ENCODE measurements at regions not wholly inside any gene's neighbourhood (a gene's known extent, or its start where the extent isn't known, plus 50 kb on each side); places are given as distances from the start of the nearest gene placed in this dataset.

GRCh38 chr3:66165660-66166059, 55.1 kb upstream of the SLC25A26 start:
- Mint-ChIP-seq H3K27me3 (ENCODE audit: unreplicated experiment) (peaks cover 27% of the 10 kb centered on the region), H3K27ac (ENCODE audit: unreplicated experiment) (no peak overlapping the region), H3K36me3 (ENCODE audit: unreplicated experiment) (no peaks in the 10 kb centered on the region), H3K4me3 (ENCODE audit: unreplicated experiment) (no peak overlapping the region), H3K9me3 (ENCODE audit: unreplicated experiment) (no peaks in the 10 kb centered on the region), H3K4me1 (ENCODE audit: unreplicated experiment) (no peaks in the 10 kb centered on the region)
- no peak for DNase-seq (ENCODE audit: extremely low spot score, unreplicated experiment)
- no peak for TF ChIP-seq CTCF (IDR thresholded peaks at IDR 0.05)

GRCh38 chr3:66164155-66164554, 56.6 kb upstream of the SLC25A26 start:
- no peak for TF ChIP-seq CTCF (IDR thresholded peaks at IDR 0.05)
- H3K27ac Mint-ChIP-seq (ENCODE audit: unreplicated experiment) = no peak overlapping the region
- no peak for DNase-seq (ENCODE audit: extremely low spot score, unreplicated experiment)
- H3K36me3 Mint-ChIP-seq (ENCODE audit: unreplicated experiment) = no peaks in the 10 kb centered on the region
- no peak overlapping the region for H3K4me3 Mint-ChIP-seq (ENCODE audit: unreplicated experiment)
- peaks cover 22% of the 10 kb centered on the region for H3K27me3 Mint-ChIP-seq (ENCODE audit: unreplicated experiment)
- H3K4me1 Mint-ChIP-seq (ENCODE audit: unreplicated experiment) = no peaks in the 10 kb centered on the region
- no peaks in the 10 kb centered on the region for H3K9me3 Mint-ChIP-seq (ENCODE audit: unreplicated experiment)

GRCh38 chr3:66163222-66163621, 57.6 kb upstream of the SLC25A26 start:
- Mint-ChIP-seq H3K9me3 (ENCODE audit: unreplicated experiment) (no peaks in the 10 kb centered on the region), H3K4me3 (ENCODE audit: unreplicated experiment) (no peak overlapping the region), H3K27me3 (ENCODE audit: unreplicated experiment) (peaks cover 22% of the 10 kb centered on the region), H3K36me3 (ENCODE audit: unreplicated experiment) (no peaks in the 10 kb centered on the region), H3K27ac (ENCODE audit: unreplicated experiment) (no peak overlapping the region), H3K4me1 (ENCODE audit: unreplicated experiment) (no peaks in the 10 kb centered on the region)
- DNase-seq (ENCODE audit: extremely low spot score, unreplicated experiment) = no peak
- TF ChIP-seq CTCF (IDR thresholded peaks at IDR 0.05) = no peak

GRCh38 chr3:66162766-66163165, 58.0 kb upstream of the SLC25A26 start:
- Mint-ChIP-seq H3K27ac (ENCODE audit: unreplicated experiment) (no peak overlapping the region), H3K9me3 (ENCODE audit: unreplicated experiment) (no peaks in the 10 kb centered on the region), H3K36me3 (ENCODE audit: unreplicated experiment) (no peaks in the 10 kb centered on the region), H3K4me1 (ENCODE audit: unreplicated experiment) (no peaks in the 10 kb centered on the region), H3K4me3 (ENCODE audit: unreplicated experiment) (no peak overlapping the region), H3K27me3 (ENCODE audit: unreplicated experiment) (peaks cover 21% of the 10 kb centered on the region)
- no peak for DNase-seq (ENCODE audit: extremely low spot score, unreplicated experiment)
- no peak for TF ChIP-seq CTCF (IDR thresholded peaks at IDR 0.05)

- H3K36me3 Mint-ChIP-seq (ENCODE audit: unreplicated experiment) = no peaks in the 10 kb centered on the region
- no peak overlapping the region for H3K27ac Mint-ChIP-seq (ENCODE audit: unreplicated experiment)
- no peaks in the 10 kb centered on the region for H3K9me3 Mint-ChIP-seq (ENCODE audit: unreplicated experiment)
- H3K4me3 Mint-ChIP-seq (ENCODE audit: unreplicated experiment) = no peak overlapping the region
- H3K27me3 Mint-ChIP-seq (ENCODE audit: unreplicated experiment) = peaks cover 18% of the 10 kb centered on the region
- DNase-seq (ENCODE audit: extremely low spot score, unreplicated experiment) = no peak
- H3K4me1 Mint-ChIP-seq (ENCODE audit: unreplicated experiment) = no peaks in the 10 kb centered on the region
- TF ChIP-seq CTCF (IDR thresholded peaks at IDR 0.05) = no peak
These were observed 61.7 kb upstream of the SLC25A26 start for GRCh38 chr3:66158933-66159683.

Data from osteocyte (in vitro differentiated cells).